ENCODE measurements at regions not wholly inside any gene's neighbourhood (a gene's known extent, or its start where the extent isn't known, plus 50 kb on each side); places are given as distances from the start of the nearest gene placed in this dataset.
"Not testable (repeated sequence)": the region's sequence is repeated elsewhere in the genome, so short reads cannot be mapped to it uniquely, and the experiment has no call there.

DNA sequence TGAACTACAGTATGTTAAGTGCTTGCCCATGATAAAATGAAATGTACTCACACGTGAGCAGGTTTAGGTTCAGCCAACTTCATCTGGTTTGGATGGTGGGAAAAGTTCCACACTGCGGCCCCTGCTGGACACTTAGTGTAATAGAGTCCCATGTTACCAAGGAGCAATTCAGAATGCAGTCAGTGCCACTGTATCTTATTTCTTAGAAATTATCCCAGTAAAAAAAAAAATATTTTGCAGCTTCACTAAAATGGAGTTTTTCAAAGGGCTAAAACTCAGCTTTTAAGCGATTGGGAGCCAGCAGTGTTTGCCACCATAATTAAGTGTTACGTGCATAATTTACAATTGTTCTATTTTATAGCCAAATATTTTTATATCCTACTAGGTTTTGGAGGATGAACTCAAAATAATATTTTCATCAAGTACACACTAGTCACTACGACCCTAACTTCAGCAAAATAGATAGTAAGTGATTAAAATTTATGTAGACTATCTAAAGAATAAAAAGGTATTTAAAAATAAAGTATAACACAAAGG is 371.7 kb upstream of the GBE1 start:
- peak; percentile 23 for DNase-seq

DNA sequence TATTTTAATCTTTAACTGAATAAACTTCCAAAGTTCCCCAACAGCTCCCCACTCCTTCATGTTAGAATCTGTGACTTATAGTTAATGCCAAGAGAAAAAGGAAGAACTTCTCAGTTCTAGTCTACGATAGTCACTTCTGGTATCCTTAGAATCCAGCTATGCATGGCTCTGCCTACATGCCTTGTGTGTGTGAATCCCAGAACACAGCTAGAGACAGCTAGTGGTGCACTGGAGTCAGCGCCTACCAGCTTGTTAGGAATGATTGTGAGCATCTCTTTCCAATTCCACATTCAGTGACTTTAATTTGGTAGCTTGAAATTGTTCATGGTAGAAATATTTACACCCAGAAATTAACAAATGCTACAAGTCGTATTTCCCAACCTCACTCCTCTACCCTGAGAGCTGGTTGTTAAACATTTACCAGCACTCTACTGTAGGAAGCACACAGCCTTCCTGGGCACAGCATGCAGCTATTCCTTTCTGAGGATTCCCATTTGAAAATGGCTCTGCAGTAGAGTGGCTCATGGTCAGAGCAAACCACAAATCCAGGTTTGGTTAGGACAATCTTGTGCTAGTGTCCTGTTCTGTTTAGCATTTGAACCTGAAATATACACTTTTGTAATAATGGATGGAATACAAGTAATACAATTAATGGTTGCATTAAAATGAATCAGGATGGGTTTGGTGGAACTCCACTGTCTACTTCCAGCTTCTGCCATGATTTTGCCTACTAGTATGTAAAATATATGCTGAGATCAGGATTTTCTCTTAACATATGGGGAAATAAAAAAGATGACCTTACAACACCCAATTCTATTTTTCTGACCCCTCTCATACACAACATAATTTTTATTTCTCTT is 371.0 kb upstream of the GBE1 start:
- no peak for DNase-seq

DNA sequence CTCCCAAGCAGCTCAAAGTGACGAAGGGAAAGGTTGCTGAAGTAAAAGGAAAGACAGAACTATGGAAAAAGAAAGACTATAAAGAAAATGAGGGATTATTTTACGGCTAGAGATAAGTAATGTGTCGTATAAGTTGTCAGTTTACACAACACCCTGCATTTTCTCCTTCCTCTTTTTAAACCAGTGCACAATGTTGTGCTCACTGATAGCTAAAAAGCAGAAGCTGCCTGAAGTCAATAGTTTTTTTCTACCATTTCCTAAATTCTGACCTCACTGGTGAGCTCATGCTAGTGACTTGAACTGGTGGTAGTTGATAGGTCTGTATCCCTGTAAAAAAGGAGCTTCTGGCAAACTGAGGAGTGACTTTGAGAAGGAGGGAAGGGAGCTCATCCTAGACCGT is 368.6 kb upstream of the GBE1 start:
- DNase-seq: peak; percentile 4

DNA sequence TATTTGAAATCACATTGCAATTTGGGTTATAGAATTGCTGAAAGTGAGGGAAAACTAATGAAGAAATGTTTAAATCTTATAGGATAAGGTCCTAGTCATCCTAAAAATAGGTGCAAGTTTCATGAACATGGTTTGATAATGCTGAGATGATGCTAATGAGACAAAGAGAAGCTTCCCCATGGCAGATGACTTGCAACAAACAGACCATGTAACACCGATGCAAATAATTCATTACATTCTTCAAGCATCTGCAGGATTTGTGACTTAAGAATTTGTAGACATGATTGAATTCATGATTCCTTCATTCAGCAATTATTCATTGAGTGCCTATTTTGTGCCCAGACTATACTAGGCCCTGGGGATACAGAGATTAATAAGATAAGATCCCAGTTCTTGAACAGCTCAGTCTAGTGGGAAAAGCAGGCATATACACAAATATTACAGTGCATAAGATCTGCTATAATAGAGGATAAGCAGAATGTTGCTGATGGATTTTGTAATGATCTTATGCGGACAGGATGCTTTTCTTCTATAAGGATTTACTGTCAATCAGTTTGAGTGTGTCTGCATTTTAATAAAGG is 367.9 kb upstream of the GBE1 start:
- no peak for DNase-seq

DNA sequence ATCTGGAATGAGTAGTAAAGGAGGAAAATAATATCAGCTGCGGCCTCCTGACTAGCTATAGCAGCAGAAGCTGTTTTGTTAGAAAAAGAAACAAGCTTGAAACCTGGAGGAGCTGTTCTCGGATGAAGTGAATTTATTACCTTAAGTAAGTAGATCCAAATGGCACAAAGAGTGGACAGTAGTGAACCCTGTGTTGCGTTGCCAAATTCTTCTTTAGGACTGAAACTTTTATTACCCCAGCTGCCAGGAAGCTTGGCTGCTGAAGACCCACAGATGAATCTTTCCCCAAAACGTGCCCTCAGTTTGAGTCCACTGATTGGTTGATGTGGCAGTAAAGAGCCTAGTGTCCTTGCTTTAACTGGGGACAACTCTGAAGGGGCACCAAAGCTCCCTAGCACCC is 366.8 kb upstream of the GBE1 start:
- DNase-seq: no peak

DNA sequence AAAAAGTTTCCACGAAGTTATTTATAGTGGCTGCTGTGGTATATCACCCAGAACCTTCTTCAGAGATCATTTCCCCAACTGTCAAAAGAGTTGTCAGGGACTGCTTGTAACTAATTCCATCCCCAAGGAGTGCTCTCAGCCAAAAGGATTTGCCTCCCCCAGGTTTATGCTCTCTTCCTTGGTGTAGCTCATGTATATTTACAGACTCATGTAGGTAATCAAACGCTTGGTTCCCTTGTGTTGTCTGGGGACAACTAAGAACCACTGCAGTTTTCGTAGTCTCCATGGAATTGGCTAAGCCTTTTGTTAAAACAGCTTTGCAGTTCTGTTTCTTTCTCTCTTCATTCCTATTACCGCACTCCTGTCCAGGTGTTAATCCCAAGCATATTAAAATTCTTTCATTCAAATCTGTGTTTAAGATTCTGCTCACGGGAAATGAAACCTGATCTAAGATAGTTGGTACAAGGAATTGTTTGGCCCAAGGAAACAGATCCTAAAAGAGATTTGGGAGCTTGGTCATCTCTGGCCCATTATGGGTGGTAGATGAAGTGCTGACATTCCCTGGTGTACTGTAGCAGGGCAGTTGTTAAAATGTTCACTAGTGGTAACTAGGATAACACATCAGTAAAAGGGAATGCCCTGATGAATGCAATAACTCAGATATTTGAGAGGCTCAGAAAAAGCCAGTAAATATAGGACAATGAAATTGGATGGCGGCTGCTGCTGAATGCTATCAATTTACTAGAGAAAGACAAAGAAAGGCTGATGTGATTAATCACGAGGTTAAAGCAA is 361.3 kb upstream of the GBE1 start:
- no peak for DNase-seq

DNA sequence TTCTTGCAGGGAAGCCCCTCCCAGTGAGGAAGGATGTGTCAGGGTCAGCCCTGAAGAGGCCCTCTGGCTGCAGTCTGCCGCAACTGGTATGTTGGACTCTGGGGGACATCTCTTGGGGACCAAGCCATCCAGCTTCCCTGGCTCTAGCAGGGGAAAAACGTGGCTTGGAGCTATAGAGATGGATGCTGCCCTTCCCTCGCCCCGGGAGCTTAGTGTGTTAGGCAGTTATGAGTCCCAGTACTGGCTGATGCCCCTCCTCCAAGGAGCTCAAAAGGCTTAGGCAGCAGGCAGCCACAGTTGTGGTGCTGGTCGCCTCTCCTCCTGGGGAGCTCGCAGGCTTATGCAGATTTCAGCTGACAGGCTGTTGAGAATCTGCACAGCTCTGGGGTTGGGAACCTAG is 353.1 kb upstream of the GBE1 start:
- DNase-seq: no peak

DNA sequence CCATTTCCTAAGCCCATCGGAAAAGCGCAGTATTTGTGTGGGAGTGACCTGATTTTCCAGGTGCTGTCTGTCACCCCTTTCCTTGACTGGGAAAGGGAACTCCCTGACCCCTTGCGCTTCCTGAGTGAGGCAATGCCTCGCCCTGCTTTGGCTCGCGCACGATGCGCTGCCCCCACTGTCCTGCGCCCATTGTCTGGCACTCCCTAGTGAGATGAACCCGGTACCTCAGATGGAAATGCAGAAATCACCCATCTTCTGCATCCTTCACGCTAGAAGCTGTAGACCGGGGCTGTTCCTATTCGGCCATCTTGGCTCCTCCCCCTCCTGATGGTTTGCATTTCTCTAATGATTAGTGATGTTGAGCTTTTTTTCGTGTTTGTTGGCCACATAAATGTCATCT is 349.3 kb upstream of the GBE1 start:
- DNase-seq: not testable (repeated sequence)

DNA sequence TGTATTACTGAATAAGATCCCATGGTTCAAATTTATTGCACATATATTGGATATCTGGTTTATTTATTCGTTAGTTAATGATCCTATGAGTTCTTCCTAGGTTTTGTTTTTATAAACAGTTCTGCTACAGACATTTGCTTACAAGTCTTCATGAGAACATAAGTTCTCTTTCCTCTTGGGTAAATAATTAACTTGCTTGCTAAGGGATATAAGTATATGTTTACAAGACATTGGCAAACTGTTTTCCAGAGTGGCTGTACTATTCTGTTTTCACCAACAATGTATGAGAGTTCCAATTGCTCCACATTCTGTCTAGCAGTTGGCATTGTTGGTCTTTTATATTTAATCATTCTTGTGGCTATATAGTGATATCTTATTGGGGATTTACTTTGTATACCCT is 341.8 kb upstream of the GBE1 start:
- DNase-seq: no peak

DNA sequence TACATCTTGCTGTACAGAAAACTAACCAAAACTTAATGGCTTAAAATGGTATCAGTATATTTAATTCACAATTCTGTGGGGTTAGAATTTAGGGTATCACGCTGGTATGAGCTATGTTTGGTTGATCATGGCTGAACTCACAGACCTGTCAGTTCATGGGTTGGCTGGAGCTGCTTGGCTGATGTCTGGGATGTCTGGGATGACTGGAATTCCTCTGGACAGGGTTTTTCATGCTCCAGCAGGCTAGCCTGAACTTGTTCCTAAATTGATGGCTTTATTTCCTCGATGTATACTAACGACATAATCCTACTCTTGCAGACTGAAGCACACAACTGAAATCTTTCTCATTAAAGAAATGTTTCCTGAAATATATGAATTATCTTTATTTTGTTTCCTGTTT is 338.9 kb upstream of the GBE1 start:
- no peak for DNase-seq

DNA sequence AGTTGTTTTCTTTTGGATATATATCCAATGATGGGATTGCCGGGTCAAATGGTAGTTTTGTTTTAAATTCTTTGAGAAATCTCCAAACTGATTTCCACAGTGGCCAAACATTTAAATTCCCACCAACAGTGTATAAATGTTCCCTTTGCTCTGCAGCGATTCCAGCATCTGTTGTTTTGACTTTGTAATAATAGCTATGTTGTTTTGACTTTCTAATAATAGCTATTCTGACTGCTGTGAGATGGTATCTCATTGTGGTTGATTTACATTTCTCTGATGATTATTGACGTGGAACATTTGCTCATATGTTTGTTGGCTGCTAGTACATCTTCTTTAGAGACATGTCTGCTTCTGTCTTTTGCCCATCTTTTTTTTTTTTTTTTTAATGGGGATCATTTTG is 332.2 kb upstream of the GBE1 start:
- DNase-seq: no peak

DNA sequence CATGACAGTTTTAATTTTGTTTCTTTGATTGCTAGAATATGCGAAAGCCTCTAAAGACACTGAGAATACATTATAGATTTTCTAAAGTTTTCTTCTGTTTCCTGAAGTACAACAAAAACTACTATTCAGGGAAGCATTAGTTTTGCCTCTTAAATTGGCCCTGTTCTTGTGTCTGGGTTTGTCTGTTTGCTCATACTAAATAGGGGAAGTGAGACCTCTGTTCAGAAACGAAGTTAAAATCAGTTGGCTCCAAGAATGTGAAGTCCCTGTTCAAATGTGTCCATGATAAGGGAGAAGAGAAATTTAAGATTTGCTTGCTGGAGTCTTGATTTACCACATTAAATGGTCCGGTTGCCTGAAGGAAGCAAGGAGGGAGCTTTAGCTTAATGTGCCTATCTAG is 327.3 kb upstream of the GBE1 start:
- no peak for DNase-seq

DNA sequence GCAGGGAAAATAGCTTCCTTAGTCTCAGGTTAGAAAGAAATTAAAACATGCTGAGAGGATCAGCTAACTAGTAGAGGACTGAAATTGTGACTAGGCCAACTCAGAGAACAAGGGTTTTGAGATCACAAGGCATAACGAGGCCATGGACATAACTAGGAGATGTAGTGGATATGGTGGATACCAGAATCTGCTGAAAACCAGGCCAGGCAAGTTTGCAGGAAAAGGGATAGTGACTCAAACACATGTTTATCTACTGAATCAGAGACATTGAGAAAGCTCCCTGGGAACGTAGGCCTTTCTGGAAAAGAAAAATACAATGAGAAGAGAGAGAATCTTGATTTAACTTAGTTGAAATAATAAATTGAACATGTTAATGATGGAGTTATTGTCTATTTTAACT is 326.5 kb upstream of the GBE1 start:
- no peak for DNase-seq

DNA sequence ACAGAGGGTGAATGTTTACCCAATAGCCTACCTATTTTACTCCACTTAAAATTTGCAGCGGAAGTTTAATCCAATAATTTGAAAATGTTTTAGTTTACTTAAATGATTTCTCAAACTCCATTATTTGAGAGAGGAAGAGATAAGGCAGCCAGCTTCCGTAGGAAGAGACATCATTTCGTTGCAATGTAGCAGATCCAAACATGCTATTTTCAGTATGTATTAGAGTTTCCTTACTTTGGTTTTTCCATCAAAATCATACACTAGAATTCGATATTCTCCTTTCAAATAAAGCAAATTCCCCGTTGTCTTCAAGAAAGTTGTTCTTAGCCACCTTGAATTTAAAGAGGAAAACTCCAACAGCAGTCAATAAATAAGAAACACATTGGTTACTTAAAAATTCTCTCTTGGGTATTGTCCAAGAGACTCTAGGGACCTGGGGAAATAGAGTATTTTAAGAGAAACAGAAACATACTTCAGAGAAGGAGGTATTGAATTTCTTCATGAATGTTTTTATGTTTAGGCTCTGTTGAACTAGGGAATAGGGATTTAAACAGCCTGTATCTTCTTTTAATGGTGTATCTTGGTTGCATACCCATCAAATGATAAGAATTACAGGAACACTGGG is 324.5 kb upstream of the GBE1 start:
- DNase-seq: no peak

DNA sequence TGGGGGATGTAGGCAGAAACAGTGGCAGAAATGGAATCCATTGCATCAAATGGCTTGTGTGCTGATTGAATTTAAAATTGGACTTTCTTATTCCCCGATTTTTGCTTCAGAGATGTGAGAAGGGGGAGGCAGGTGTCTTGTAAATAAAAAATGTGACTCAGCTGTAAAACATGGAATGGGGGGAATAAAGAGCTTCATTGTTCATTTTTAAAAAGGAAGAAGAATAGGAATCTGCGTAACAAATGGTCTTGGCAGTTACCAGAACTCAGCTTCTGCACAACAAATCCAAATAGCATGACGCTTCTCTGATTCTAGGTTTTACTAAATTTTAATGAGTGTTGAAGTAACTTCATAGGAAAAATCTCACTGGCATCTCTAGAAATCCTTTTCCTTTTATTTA is 323.9 kb upstream of the GBE1 start:
- no peak for DNase-seq

DNA sequence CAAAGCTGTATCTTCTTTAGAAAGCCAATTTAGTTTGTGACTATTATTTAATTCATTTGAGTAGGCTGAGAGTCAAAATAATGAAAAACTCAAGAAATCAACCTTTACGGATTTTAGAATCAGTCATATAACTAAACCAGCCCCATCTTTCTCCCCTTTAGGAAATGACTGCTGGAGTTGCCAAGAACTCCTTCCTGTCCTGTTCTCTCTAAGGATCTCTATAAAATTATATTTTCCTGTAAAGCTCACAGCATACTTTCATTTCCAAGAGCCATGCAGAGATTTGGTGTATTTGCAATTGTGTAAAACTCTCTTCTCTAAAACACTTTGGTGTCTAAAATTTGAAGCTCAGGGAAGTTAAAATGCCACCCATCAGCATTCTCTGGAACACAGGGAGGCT is 323.4 kb upstream of the GBE1 start:
- DNase-seq: no peak

DNA sequence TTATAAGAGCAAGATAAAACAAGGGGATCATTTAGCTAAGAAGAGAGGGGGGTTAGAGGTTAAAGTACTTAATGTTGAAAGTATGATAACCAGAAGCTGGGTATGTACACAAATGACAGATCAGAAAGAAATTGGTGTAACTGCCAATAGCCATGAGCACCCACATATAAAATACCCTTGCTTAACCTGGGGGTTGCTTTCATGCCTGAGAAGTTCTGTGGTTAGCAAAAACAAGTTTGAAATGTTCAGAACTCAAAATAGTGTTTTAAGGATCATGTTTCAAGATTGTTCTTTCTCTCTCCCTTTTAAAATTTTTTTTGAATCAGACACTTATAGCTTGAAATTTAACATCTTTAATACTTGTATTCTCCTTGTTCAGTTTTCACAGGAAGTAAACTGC is 321.4 kb upstream of the GBE1 start:
- DNase-seq: no peak

DNA sequence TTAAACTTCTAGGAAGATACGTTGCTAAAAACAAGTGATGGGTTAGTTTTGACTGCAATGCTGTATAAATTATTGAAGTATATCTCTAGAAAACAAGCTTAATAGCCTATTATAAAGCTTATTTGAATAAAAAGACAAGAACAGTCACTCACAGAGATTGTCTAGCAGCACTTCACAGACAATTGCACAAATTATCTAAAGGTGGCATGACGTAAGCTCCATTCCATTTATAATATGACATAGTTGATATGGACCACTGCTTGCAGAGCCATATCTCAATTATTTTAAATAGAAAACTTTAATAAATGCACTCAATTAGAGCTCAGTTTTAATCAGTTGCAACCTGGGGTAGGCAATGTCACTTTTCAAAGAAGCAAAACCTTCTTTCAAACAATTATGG is 319.9 kb upstream of the GBE1 start:
- DNase-seq: no peak

DNA sequence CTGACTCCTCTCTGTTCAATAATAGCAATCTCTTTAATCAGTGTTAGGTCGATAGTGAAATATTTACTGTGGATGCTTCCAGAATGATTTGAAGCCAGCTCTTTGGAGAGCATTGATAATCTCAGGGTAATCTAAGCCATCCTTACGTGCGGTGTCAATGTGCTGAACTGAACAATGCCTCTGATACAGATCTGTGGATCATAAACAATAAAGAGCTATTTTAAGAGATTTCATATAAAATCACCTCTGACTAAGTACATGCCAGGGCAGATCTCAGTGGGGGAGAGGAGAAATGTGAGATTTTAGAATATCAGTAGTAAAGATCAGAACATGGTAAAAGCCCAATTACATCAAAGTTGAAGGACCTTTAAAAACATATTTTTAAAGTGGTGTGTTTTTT is 319.3 kb upstream of the GBE1 start:
- no peak for DNase-seq

DNA sequence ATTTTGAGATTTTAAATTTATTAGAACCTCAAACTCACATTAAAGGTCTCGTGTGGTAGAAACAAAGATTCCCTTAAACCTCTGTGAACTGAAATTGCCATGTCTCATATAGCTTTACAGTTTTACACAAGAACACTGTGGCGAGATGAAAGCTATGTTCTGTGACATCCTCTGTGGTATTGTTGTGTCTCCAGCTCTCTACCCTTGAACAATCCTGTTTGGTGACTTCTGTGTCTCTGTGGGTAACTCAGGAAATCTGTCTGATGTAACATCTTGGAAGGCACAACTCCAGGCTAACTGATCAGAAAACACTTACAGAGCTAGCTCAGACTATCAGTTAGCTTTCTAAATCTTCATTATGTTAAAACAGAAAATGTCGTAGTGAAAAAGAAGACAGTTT is 318.8 kb upstream of the GBE1 start:
- DNase-seq: no peak

DNA sequence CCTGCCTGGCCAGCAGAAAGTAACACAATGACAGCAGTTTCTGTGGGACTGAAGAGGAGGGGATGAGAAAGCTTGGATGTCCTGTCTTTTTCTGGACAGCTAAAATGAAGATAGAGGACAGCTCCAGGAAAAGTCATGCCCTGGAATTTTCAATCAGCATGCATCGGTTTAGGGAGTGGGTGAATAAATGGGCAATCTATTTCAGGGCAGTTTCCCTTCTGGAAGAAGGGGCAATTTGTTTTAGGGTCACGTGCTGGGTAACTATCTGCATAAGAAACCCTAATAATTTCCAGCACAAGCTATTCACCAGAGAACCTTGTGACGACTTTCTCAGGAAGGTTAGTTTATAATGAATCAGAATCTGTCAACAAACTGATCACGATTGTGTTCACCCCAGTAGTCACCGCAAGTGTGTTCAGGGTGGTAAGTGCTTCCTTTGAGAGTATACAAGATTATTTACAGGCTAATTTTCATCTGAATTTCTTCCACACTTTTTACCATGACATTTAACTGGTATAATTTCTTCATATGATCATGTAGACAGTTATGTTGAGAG is 318.0 kb upstream of the GBE1 start:
- no peak for DNase-seq

DNA sequence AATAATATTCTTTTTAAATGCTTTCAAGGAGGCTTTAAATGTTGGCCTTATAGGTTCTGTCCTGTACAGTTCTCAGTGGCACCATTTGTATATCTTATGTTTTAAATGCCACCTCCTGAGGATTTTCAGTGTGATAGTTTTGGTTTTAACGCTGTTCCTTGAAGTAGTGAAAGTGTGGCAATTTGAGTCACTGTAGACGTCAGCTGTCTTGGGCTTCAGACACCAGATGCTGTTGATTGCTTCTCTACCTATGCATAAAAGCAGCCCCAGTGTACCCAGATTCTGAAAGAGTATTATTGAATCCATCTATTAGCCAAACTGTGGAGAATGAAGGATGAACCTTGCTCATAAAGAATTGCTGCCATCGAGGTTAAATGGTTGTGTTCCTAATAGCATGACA is 316.8 kb upstream of the GBE1 start:
- no peak for DNase-seq

DNA sequence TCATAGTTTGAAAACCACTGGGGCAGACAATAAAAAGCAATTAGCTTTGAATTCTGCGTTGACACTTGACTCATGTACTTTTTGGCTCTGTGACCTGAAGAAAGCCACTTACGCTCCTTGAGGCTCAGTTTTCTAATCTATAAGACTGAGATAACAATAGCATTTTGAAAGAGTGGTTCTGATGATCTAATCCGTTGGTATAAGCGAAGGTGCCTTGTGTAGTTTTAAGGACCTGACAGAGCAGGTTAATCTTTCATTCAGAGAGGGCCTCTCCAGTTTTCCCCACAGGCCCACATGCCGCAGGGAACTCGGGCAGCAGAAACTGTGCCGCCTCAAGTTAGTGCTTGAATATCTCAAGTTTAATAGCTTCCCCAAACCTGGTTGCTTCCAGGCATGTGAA is 306.0 kb upstream of the GBE1 start:
- no peak for DNase-seq

Data from CD4-positive, alpha-beta T cell treated with Interleukin-4 for 4 hours (primary cell).